ENCODE measurements at regions not wholly inside any gene's neighbourhood (a gene's known extent, or its start where the extent isn't known, plus 50 kb on each side); places are given as distances from the start of the nearest gene placed in this dataset.
"Not testable (repeated sequence)": the region's sequence is repeated elsewhere in the genome, so short reads cannot be mapped to it uniquely, and the experiment has no call there.

DNA sequence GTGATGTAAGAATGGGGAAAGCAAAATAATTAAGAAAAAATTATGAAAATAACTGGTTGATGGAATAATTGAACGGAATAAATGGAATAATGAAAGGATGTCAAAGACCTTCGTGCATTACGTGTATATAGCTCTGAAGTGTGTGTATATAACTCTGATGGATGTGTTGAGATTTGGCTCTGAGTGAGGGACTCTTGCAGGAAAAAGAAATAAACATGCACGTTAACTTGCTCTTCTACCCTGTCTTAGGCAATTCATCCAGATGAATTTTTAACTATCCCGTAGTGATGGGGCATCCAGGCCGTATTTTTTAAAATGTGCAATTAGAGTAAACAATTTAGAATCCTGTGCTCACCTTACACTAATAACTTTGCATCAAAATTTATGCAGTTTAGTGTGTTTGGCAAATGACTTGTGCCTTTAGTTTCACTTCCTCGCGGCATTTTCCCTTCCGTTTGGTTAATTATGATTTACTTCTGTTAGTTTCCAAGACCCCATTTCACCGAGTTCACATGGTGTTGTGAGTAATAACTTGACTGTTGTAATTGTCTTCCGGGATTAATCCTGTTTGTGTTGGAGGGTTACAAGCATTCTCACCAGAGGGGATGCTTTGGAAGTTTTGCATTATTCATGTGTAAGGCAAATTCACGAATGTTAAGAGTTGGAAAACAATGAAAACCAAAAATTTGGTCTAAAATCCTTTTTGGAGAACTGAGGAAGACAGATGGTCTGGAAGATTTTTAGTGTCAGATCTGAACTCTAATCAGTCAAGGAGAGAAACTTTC, 256.5 kb upstream of the FAT1 start:
- no peak for DNase-seq (ENCODE audit: low read depth)

GRCh38 chr4:186981161-186981560, 257.5 kb upstream of the FAT1 start:
- no peak for DNase-seq (ENCODE audit: low read depth)

DNA sequence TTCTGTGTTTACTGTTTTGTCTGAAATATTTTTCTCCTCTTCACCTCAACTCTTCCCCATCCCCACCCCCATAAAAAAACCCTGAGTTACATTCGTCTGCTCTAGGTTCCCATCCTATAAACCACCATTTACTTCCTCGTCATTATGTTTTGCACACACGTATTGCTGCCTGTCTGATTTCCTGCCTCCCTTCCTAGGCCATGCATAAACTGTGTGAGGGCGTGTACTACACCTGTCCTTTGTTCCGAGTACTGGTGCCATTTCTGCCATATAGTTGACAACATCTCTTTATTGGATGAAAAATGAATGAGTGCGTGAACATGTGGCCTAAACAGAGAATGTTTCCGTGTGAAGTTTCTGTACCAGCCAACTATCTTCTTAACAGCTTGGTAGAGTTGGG, 258.5 kb upstream of the FAT1 start:
- DNase-seq (ENCODE audit: low read depth): no peak

DNA sequence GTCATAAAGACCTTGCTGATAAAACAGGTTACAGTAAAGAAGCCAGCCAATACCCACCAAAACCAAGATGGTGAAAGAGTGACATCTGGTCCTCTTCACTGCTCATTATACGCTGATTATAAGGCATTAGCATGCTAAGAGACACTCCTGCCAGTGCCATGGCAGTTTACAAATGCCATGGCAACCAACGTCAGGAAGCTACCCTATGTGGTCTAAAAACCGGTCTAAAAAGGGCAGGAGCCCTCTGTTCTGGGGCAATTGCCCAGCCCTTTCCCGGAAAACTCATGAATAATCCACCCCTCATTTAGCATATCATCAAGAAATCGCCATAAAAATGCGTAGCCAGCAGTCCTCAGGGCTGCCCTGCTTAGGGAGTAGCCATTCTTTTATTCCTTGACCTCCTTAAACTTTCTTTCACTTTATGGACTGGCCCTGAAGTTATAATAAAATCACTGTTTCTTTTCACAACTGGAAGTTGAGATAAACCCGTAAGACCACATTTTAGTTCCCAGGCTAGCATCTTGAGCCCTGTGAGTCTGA, 260.5 kb upstream of the FAT1 start:
- no peak for DNase-seq (ENCODE audit: low read depth)

DNA sequence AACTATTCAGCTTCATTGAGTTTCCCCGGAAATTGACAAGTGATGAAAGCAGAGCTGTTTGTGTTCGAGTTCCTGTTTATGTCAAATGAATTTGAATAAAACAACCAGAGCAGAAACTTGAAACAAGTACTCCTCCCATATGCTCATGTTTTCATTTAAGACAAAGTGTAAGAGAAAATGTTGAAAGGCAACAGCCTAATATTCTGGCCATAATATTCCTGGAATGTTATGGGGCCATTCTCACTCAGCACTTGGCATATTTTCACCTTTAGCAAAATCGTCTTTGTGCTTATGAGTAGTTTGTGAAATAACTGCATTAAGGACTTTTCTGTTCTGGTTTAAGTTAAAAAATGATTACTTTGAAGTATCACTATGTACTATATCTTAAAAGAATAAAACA, 276.0 kb upstream of the FAT1 start:
- DNase-seq (ENCODE audit: low read depth): no peak

DNA sequence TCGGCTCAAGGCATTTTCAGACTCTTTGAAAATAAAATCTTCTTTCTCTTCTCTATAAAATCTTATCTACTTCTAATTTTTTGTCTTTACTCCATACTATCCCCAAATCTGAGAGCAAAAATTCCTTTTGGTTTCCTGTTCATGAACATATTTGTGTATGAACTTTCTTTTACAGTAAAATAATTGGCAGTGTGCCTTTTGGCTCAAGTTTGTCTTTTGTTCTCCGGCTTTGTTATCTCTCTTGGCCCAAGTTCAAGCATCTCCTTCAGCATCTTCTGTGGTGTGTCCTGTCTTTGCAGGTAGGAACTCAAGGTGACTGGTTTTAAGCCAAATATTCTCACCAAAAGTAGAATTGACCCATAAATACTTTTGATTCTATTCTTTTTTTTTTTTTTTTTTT, 276.6 kb upstream of the FAT1 start:
- DNase-seq (ENCODE audit: low read depth): no peak

GRCh38 chr4:187002133-187002532, 278.5 kb upstream of the FAT1 start:
- not testable (repeated sequence) for DNase-seq (ENCODE audit: low read depth)

- no peak for DNase-seq (ENCODE audit: low read depth)
Observed at GRCh38 chr4:187004628-187005027, 281.0 kb upstream of the FAT1 start.

- no peak for DNase-seq (ENCODE audit: low read depth)
Observed at GRCh38 chr4:187006189-187006618, 282.5 kb upstream of the FAT1 start.

DNA sequence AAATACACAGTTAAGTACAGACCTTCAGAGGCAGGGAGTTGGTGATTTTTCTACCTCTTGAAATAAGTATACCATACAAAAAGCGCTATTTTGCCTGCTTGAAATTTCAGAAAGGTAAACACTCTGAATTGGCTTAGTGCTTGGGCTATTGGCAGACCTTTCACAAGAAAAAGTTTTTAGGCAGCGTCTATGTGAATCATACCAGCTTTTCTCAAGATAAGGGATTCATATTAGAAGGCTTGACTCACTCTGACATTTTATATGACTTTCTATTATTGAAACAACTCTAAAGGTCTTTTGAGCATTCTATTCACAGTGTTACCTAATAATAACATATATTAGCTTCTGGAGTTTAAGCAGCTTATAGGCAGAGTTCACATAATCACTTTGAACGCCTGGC, 286.4 kb upstream of the FAT1 start:
- DNase-seq (ENCODE audit: low read depth): no peak

GRCh38 chr4:187016101-187016500, 292.4 kb upstream of the FAT1 start:
- DNase-seq (ENCODE audit: low read depth): no peak

DNA sequence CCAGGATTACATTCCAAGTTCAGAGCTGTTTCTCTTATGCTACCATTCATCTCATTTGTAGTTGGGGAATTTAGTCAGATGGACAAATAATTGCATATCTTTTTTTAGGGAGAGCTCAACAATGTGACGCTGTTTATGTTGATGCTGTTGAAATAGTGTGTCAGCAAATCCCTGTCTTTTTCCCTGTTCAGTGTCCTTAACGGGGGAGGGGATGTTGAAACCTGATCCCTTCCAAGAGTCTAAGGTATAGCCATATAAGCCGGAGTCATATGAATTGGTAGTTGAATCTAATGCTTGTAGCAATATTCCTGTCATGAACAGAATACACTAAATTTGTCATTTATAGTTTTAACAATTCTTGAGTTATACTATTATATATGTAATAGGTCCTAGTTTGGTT, 293.5 kb upstream of the FAT1 start:
- no peak for DNase-seq (ENCODE audit: low read depth)

DNA sequence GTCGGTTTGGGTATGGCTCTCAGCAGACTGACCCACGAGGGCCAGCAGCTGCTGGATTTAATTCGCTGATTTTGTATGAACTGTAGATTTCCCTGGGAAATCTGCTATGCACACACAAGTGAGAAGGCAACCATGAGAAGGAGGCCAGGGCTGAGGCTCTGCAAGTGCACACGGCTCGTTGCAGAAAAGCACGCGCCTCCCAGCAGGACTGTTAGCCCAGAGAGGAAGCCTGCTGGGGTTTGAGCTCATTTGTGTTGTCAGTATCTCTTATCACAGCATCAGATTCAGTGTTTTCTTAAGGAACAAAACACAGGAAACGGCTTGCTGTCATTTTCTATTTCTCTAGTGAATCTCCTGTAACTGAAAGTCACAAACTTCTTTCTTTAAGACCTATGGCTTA, 296.2 kb upstream of the FAT1 start:
- DNase-seq (ENCODE audit: low read depth): no peak

- DNase-seq (ENCODE audit: low read depth): no peak
Observed at GRCh38 chr4:187020676-187021075, 297.0 kb upstream of the FAT1 start.

GRCh38 chr4:187021436-187022205, 298.0 kb upstream of the FAT1 start:
- DNase-seq (ENCODE audit: low read depth): no peak

DNA sequence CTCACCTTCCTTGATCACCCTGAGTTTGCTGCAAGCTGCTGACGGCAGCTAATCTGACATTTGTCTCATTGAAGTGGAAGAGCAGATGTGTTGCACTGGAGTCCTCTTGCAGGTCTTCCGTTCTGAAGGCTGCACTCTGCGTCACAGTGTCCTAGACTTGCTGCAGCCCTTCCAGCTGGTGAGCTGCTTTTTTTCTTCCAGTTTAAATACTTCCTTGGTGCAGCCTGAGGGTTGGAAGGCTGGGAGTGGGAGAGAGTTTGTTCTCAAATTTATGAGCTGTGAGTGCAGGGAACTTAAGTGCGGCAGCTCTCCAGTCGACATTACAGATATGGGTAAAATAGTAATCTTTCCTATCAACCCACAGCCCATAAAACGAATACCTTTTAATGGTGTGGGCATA, 303.6 kb upstream of the FAT1 start:
- DNase-seq (ENCODE audit: low read depth): no peak

GRCh38 chr4:187042251-187042650, 318.6 kb upstream of the FAT1 start:
- DNase-seq (ENCODE audit: low read depth): no peak

- DNase-seq (ENCODE audit: low read depth): no peak
Observed at GRCh38 chr4:187046471-187046870, 322.8 kb upstream of the FAT1 start.

DNA sequence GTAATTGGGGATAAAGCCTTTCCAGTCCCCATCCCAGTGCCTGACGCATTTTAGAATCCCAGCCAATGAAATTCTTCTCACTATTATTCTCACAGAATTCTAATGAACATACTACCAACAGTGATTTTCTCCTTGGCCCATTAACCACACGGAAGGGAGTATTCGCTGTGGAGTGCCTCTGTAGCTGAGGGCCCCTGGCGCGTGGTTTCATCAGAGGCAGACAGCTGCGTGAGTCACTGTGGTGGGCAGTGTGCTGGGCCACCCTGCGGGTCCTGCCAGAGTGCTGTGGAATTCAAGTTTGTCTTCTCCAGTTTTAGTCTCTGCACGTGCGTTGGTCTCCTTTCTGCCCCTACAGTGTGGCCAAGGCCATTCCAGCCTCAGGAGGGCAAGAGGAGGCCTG, 335.4 kb upstream of the FAT1 start:
- no peak for DNase-seq (ENCODE audit: low read depth)

DNA sequence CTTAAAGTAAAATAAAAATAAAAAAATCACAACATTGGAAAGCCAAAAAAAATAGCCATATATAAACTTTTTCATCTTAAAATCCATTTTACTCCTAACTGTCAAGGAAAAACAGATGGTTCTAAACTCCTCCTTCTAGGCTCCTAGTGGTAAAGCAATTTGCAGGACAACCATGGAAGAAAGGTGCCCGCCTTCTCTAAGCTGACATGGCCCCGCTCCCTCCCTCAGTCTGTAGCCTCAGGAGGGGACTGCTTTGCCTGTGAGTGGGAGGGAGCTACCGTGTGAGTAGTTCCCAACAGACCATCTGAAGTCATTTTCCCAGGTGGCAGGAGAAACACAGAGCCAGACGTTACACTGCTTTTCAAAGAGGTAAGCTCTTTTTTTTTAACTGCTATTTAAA, 336.2 kb upstream of the FAT1 start:
- no peak for DNase-seq (ENCODE audit: low read depth)

DNA sequence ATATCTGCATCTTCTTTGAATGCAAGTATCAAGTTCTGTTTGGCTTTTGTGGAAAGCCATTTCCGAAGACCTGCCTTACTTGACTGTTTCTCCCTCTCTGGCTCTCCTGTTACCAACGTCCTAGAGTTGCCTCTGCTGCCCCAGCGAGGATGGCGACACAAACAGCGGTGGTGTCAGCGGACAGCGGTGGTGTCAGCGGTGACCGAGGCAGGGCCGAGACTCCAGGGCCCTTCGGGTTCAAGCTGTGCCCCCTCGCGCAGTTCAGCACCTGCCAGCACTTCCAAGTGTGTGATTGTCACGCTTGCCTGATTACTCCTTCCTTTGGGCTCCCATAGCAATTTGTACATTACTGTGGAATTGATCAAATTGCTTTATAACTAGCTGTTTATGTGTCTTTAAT, 336.9 kb upstream of the FAT1 start:
- no peak for DNase-seq (ENCODE audit: low read depth)

DNA sequence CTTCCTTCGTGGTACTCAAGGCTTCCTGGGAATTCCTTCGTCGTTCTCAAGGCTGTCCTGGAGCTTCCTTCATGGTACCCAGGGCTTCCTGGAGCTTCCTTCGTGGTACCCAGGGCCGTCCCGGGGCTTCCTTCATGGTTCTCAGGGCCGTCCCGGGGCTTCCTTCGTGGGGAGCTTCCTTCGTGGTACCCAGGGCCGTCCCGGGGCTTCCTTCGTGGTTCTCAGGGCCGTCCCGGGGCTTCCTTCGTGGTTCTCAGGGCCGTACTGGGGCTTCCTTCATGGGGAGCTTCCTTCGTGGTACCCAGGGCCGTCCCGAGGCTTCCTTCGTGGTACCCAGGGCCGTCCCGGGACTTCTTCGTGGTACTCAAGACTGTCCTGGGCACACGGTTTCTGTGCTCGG, 339.6 kb upstream of the FAT1 start:
- no peak for DNase-seq (ENCODE audit: low read depth)

DNA sequence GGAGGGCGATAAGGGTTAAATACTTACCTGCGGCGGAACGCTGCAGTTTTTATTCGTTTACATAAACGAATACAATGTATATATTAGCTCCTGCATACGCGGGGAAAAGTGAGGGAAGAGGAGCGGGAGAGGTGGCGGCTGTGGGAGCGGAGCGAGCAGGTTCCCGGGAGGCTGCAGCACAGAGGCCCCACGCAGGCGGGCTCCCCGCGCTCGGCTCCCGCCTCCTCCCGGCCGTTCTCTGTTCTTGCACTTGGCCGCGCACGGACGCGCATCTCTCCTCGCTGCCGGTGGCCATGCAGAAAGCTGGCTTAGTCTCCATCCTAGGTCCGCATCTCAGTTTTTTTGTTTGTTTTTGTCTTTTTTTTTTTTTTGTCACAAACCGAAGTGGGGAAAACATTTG, 340.4 kb upstream of the FAT1 start:
- DNase-seq (ENCODE audit: low read depth): no peak

All from CMK (cell line).